Progenitor cell of endocrine pancreas (in vitro differentiated cells): ENCODE measurements at regions not wholly inside any gene's neighbourhood (a gene's known extent, or its start where the extent isn't known, plus 50 kb on each side); places are given as distances from the start of the nearest gene placed in this dataset.

Experiments
- DNase-seq: peaks from one replicate; pipeline ENCODE4 v3.0.0; 2021; ENCODE audit warnings: low spot score; ENCODE audit not compliant: unreplicated experiment
- H3K27ac Mint-ChIP-seq: 2 replicates; pipeline ENCODE4 v1.8.0; 2021; ENCODE audit warnings: mild to moderate bottlenecking, moderate library complexity, mixed read lengths
- H3K27me3 Mint-ChIP-seq: 2 replicates; pipeline ENCODE4 v1.8.0; 2021; ENCODE audit warnings: mixed read lengths
- H3K36me3 Mint-ChIP-seq: 2 replicates; pipeline ENCODE4 v1.8.0; 2022; ENCODE audit warnings: mixed read lengths; ENCODE audit not compliant: insufficient read depth
- H3K4me1 Mint-ChIP-seq: 2 replicates; pipeline ENCODE4 v1.8.0; 2021; ENCODE audit warnings: low read depth, mixed read lengths
- H3K4me3 Mint-ChIP-seq: 2 replicates; pipeline ENCODE4 v1.8.0; 2021; ENCODE audit warnings: low read depth, mild to moderate bottlenecking, moderate library complexity, mixed read lengths
- H3K9me3 Mint-ChIP-seq: 2 replicates; pipeline ENCODE4 v1.8.0; 2021; ENCODE audit warnings: low read depth, mixed read lengths
- CTCF ChIP-seq: fragments of 200-600 bp; sonication (generic); IDR thresholded peaks from one replicate; pipeline ENCODE4 v1.5.0; 2021; ENCODE audit warnings: antibody characterized with exemption, mild to moderate bottlenecking; ENCODE audit not compliant: unreplicated experiment

- Mint-ChIP-seq H3K4me1 (peaks cover 1% of the 10 kb centered on the region), H3K27ac (no peak overlapping the region), H3K36me3 (no peaks in the 10 kb centered on the region), H3K4me3 (no peak overlapping the region), H3K27me3 (peaks cover 17% of the 10 kb centered on the region), H3K9me3 (no peaks in the 10 kb centered on the region)
- TF ChIP-seq CTCF = no peak
- no peak for DNase-seq
Observed at GRCh38 chr7:156091519-156092080, 279.3 kb upstream of the SHH start.

GRCh38 chr7:156090988-156091387, 278.7 kb upstream of the SHH start:
- no peaks in the 10 kb centered on the region for H3K36me3 Mint-ChIP-seq
- H3K27me3 Mint-ChIP-seq = peaks cover 17% of the 10 kb centered on the region
- no peak overlapping the region for H3K4me3 Mint-ChIP-seq
- no peaks in the 10 kb centered on the region for H3K4me1 Mint-ChIP-seq
- H3K9me3 Mint-ChIP-seq = no peaks in the 10 kb centered on the region
- DNase-seq = no peak
- no peak overlapping the region for H3K27ac Mint-ChIP-seq
- no peak for TF ChIP-seq CTCF

DNA sequence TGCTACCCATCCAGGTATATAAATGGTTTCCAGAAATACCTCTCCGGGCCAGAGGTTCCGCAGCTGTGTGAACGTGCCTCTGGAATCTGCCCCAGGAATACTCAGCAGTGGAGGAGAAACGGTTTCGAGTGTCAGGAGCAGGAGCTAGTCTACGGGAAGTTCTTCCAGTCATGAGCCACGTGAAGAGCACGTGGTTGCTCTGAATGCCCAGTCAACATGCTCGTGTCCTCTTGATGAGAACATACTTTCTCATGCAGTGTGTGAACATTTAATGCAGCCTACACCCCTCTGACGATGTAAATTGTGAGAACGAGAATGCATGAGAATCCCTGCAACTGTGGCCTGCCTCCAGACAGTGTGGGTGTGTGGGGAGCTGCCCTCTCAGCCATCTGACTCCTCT, 277.0 kb upstream of the SHH start:
- Mint-ChIP-seq H3K9me3 (no peaks in the 10 kb centered on the region), H3K36me3 (no peaks in the 10 kb centered on the region), H3K4me1 (no peaks in the 10 kb centered on the region), H3K27me3 (peaks cover 17% of the 10 kb centered on the region), H3K27ac (no peak overlapping the region), H3K4me3 (no peak overlapping the region)
- no peak for DNase-seq
- TF ChIP-seq CTCF = no peak

- Mint-ChIP-seq H3K4me1 (no peaks in the 10 kb centered on the region), H3K9me3 (no peaks in the 10 kb centered on the region), H3K36me3 (no peaks in the 10 kb centered on the region), H3K27me3 (peaks cover 17% of the 10 kb centered on the region), H3K4me3 (no peak overlapping the region), H3K27ac (no peak overlapping the region)
- no peak for DNase-seq
- TF ChIP-seq CTCF = no peak
Observed at GRCh38 chr7:156088115-156088514, 275.9 kb upstream of the SHH start.

DNA sequence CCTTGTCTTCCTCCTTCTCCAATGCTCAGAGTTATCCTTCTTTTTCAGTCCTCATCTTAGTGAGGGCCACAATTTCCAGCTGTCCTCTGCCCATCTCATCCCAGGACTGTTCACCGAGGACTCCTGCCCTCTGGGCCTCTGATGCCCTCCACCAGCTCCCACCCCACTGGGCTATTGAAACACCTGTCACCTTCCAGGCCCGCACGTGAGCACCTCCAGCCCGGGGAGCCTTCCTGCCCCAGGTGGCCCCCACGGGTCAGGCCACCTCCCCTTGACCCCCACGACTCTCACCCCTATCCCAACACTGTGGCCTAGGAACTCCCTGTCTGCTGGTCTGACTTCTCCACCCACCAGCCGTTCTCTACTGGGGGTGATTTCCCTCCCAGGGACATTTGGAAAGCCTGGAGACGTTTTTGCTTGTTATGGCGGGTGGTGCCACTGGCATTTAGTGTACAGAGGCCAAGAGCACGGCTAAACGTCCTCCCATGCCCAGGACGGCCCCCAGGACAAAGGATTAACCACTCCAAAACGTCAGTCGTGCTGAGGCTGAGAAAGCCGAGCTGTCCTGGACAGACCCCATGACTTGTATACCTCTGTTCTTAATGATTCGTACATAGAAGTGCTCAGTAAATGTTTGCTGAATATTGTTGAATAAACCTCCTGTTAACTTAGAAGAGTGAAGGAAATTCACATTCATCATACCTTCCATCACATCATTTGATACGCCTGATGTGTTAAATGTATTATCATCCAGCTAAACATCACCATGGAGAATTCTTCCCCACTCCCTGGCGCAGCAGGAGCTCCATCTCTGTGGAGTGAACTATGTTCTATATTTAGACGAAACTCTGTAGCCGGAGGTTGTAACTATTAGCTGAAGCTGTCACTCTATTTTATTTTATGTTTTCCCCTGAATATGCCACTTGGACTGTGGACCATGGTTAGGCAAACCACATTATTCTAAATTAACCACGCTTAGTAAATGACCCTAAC, 270.1 kb upstream of the SHH start:
- DNase-seq = no peak
- no peaks in the 10 kb centered on the region for H3K36me3 Mint-ChIP-seq
- peaks cover 16% of the 10 kb centered on the region for H3K27me3 Mint-ChIP-seq
- no peak overlapping the region for H3K4me3 Mint-ChIP-seq
- H3K4me1 Mint-ChIP-seq = peaks cover 6% of the 10 kb centered on the region
- no peak for TF ChIP-seq CTCF
- H3K9me3 Mint-ChIP-seq = no peaks in the 10 kb centered on the region
- H3K27ac Mint-ChIP-seq = no peak overlapping the region
